HepG2 (cell line): ENCODE measurements at regions not wholly inside any gene's neighbourhood (a gene's known extent, or its start where the extent isn't known, plus 50 kb on each side); places are given as distances from the start of the nearest gene placed in this dataset.

Experiments used
- ATAC-seq: fragments of 200-7000 bp; cut with Tn5 transposase; 3 replicates; pipeline ENCODE4 v1.9.1; 2020; ENCODE audit warnings: mild to moderate bottlenecking, moderate library complexity
- BruUV-seq: library from RNA; stranded (reverse); fragments of 400-500 nt; replicated peaks from 2 replicates; lab custom pipeline; 2021; lab: Mats Ljungman, UMichigan
- CTCF ChIA-PET: fragments of 300-600 bp; formaldehyde crosslinking; extraction: SDS; loops from one replicate; lab custom pipeline; 2021; ENCODE audit warnings: low total read pairs, inconsistent platforms, low intra/inter-chr PET ratio; lab: Yijun Ruan, JAX
- POLR2A ChIA-PET: fragments of 350-600 bp; sonication (Branson Sonifier 250); formaldehyde crosslinking; loops from one replicate; lab custom pipeline; 2020; ENCODE audit warnings: antibody characterized with exemption, inconsistent platforms; lab: Yijun Ruan, JAX
- DNase-seq: peaks from one replicate; pipeline ENCODE4 v3.0.0-alpha.2; 2015; ENCODE audit warnings: low spot score
- FAIRE-seq: peaks from 3 replicates; lab custom pipeline; 2011; peaks lifted over from hg19 to GRCh38; lab: Jason Lieb, UNC
- H2AFZ ChIP-seq: one replicate; pipeline ENCODE4 v1.6.1; 2011; ENCODE audit warnings: low read length, inconsistent platforms
- H3K27ac ChIP-seq: fragments of 300-600 bp; 3 replicates; pipeline ENCODE4 v1.8.0; 2011; ENCODE audit warnings: mixed run types, mild to moderate bottlenecking, mixed read lengths, low read length, inconsistent platforms; ENCODE audit not compliant: insufficient read depth; ENCODE audit errors: extremely low read length
- H3K27me3 ChIP-seq, 2 experiments: fragments of 200-600 bp in 1 of 2; 2 replicates in 1 of 2; 3 replicates in 1 of 2; pipeline versions ENCODE4 v1.6.0 to v1.8.0; 2011; ENCODE audit warnings: low read length in 2 of 2, mild to moderate bottlenecking in 2 of 2, moderate library complexity in 2 of 2, inconsistent platforms in 1 of 2; ENCODE audit not compliant: insufficient read depth in 2 of 2, control insufficient read depth in 1 of 2
- H3K36me3 ChIP-seq, 2 experiments: fragments of 200-600 bp in 1 of 2; replicated peaks in 1 of 2; 2 replicates in 1 of 2; 3 replicates in 1 of 2; pipeline versions ENCODE4 v1.5.1 to v1.8.0; 2011; ENCODE audit warnings: low read length in 2 of 2, inconsistent platforms in 1 of 2; ENCODE audit not compliant: insufficient read depth in 2 of 2, control insufficient read depth in 1 of 2
- H3K4me1 ChIP-seq: 2 replicates; pipeline ENCODE4 v1.5.1; 2012; ENCODE audit warnings: low read length, inconsistent platforms; ENCODE audit not compliant: insufficient read depth
- H3K4me2 ChIP-seq: 2 replicates; pipeline ENCODE4 v1.6.0; 2011; ENCODE audit warnings: low read depth, low read length, inconsistent platforms
- H3K4me3 ChIP-seq, 3 experiments: fragments of 200-600 bp in 1 of 3; sonication (generic), shearing (Covaris generic) in 1 of 3; replicated peaks in 1 of 3; 2 replicates each; pipeline ENCODE4 v1.5.1; 2011 to 2016; ENCODE audit warnings: low read length in 3 of 3, inconsistent platforms in 2 of 3, low read depth in 2 of 3, mild to moderate bottlenecking in 2 of 3, control low read depth in 1 of 3, mixed read lengths in 1 of 3; ENCODE audit not compliant: insufficient read depth in 1 of 3
- H3K79me2 ChIP-seq: one replicate; pipeline ENCODE4 v1.6.1; 2011; ENCODE audit warnings: low read length, inconsistent platforms; ENCODE audit not compliant: insufficient read depth
- H3K9ac ChIP-seq: 2 replicates; pipeline ENCODE4 v1.6.0; 2011; ENCODE audit warnings: mild to moderate bottlenecking, low read depth, low read length, inconsistent platforms; ENCODE audit not compliant: insufficient read depth
- H3K9me3 ChIP-seq: 2 replicates; pipeline ENCODE4 v1.5.1; 2012; ENCODE audit warnings: mild to moderate bottlenecking, low read length
- H4K20me1 ChIP-seq: 2 replicates; pipeline ENCODE4 v1.6.0; 2011; ENCODE audit warnings: inconsistent platforms, mild to moderate bottlenecking, low read length, moderate library complexity; ENCODE audit not compliant: insufficient read depth
- ATF1 ChIP-seq: IDR thresholded peaks from 2 replicates; pipeline ENCODE4 v1.6.1; 2016; ENCODE audit warnings: mild to moderate bottlenecking, control low read depth
- CENPBD1 ChIP-seq: sonication (generic); formaldehyde crosslinking; IDR thresholded peaks from 2 replicates; pipeline ENCODE4 v1.8.0; 2022; ENCODE audit warnings: missing genetic modification reagents, low read depth, mild to moderate bottlenecking, borderline replicate concordance
- CREB3 ChIP-seq: sonication (generic); formaldehyde crosslinking; IDR thresholded peaks from 2 replicates; pipeline ENCODE4 v1.5.0; 2020; ENCODE audit warnings: missing genetic modification reagents
- GTF2F1 ChIP-seq: fragments of 150-350 bp; IDR thresholded peaks from 2 replicates; pipeline ENCODE4 v1.6.1; 2014; ENCODE audit warnings: low read length
- HHEX ChIP-seq: IDR thresholded peaks from 2 replicates; pipeline ENCODE4 v1.6.1; 2016; ENCODE audit warnings: control low read depth
- KLF13 ChIP-seq: sonication (generic); formaldehyde crosslinking; IDR thresholded peaks from 2 replicates; pipeline ENCODE4 v1.4.0; 2020; ENCODE audit warnings: mild to moderate bottlenecking, missing genetic modification reagents
- NBN ChIP-seq: fragments of 450-650 bp; conservative IDR thresholded peaks from 2 replicates; pipeline ENCODE4 v1.6.1; 2017
- SCMH1 ChIP-seq: sonication (generic); formaldehyde crosslinking; IDR thresholded peaks from 2 replicates; pipeline ENCODE4 v1.9.0; 2021; ENCODE audit warnings: missing genetic modification reagents, mild to moderate bottlenecking, borderline replicate concordance
- SRSF4 ChIP-seq: fragments of 200-400 bp; formaldehyde crosslinking; IDR thresholded peaks from one replicate; pipeline ENCODE4 v1.6.1; 2018; ENCODE audit warnings: mild to moderate bottlenecking, low read depth, low read length, moderate library complexity; ENCODE audit not compliant: poor library complexity, severe bottlenecking
- U2AF1 ChIP-seq: fragments of 200-400 bp; formaldehyde crosslinking; optimal IDR thresholded peaks from 2 replicates; pipeline ENCODE3; 2017; ENCODE audit warnings: mild to moderate bottlenecking, low read depth, low read length
- ZNF317 ChIP-seq: sonication (generic); formaldehyde crosslinking; IDR thresholded peaks from 2 replicates; pipeline ENCODE4 v1.5.0; 2020; ENCODE audit warnings: mild to moderate bottlenecking, missing genetic modification reagents
- ZNF432 ChIP-seq: sonication (generic); formaldehyde crosslinking; IDR thresholded peaks from 2 replicates; pipeline ENCODE4 v1.5.0; 2020; ENCODE audit warnings: missing genetic modification reagents, mild to moderate bottlenecking, borderline replicate concordance
- ZNF7 ChIP-seq: IDR thresholded peaks from 2 replicates; pipeline ENCODE4 v1.6.1; 2016; ENCODE audit warnings: missing biosample characterization, missing genetic modification reagents
- WGBS: methylation state at CpG from one replicate; pipeline ENCODE4 v1.1.6; 2017; ENCODE audit warnings: low lambda C conversion rate; 5-methylcytosine and 5-hydroxymethylcytosine counted together
- in situ Hi-C: cut with HindIII; loops from 2 replicates; pipeline ENCODE4 v1.10.0; 2017; ENCODE audit warnings: low pct_unique_long_range_greater_than_20kb; ENCODE audit not compliant: extremely low pct_ligation_motif_present
- intact Hi-C: fragments of 100-400 bp; cut with micrococcal nuclease; formaldehyde crosslinking; loops from one replicate; pipeline ENCODE4 v1.10.0; 2022; ENCODE audit not compliant: unreplicated experiment
- TF ChIP-seq, protein P1 (sequence below): IDR thresholded peaks from 2 replicates; pipeline ENCODE4 v1.4.0; 2020; ENCODE audit warnings: mild to moderate bottlenecking, missing genetic modification reagents

DNA sequence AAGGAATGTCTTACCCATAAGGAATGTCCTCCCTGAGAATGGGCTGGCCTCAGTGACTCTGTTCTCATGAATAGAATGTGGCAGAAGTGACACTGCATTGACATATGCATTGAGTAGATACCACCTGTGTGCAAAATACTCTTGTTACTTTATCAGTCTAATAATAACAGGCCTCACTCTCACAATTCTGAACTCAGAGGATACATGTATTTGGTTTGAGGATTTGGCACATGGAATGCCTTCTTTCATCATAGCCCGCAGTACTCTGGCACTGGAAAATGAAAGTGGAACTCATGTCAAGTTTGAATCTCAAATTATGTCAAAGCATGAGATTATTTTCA, 52.9 kb upstream of the PLCB4 start (continued):
- TF ChIP-seq CREB3 (CRISPR knock-in tag) (no peak), ATF1 (CRISPR knock-in tag) (no peak), CENPBD1 (CRISPR knock-in tag) (no peak)
- TF ChIP-seq, protein P1, sequence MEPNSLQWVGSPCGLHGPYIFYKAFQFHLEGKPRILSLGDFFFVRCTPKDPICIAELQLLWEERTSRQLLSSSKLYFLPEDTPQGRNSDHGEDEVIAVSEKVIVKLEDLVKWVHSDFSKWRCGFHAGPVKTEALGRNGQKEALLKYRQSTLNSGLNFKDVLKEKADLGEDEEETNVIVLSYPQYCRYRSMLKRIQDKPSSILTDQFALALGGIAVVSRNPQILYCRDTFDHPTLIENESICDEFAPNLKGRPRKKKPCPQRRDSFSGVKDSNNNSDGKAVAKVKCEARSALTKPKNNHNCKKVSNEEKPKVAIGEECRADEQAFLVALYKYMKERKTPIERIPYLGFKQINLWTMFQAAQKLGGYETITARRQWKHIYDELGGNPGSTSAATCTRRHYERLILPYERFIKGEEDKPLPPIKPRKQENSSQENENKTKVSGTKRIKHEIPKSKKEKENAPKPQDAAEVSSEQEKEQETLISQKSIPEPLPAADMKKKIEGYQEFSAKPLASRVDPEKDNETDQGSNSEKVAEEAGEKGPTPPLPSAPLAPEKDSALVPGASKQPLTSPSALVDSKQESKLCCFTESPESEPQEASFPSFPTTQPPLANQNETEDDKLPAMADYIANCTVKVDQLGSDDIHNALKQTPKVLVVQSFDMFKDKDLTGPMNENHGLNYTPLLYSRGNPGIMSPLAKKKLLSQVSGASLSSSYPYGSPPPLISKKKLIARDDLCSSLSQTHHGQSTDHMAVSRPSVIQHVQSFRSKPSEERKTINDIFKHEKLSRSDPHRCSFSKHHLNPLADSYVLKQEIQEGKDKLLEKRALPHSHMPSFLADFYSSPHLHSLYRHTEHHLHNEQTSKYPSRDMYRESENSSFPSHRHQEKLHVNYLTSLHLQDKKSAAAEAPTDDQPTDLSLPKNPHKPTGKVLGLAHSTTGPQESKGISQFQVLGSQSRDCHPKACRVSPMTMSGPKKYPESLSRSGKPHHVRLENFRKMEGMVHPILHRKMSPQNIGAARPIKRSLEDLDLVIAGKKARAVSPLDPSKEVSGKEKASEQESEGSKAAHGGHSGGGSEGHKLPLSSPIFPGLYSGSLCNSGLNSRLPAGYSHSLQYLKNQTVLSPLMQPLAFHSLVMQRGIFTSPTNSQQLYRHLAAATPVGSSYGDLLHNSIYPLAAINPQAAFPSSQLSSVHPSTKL (CRISPR knock-in tag), result no peak

DNA sequence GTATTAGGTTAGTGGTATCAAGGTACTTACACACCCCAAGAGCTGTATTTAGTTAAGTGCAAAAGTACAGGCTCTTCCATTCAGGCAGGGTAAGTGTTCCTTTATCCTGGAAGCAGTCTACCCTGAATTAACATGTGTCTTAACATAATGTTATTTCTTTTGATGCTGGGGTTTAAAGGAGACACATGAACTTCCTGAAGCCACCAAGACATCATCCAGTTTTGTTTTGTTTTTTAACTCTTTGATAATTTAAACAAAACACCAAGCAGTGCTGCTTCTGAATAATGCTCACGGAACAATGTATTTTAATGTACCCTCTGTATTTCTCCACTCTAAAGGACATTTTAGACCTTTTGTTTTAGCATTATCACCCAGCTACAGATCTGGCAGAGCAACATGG, 50.5 kb upstream of the PLCB4 start:
- WGBS, result 29% methylated on average over 1 of the region's 1 CpG
- no peak overlapping the region for H2AFZ ChIP-seq
- H4K20me1 ChIP-seq, result no peaks in the 10 kb centered on the region
- no peak for DNase-seq
- no peak overlapping the region for H3K4me3 ChIP-seq
- H3K27me3 ChIP-seq, result no peaks in the 10 kb centered on the region; a peak in 1 of 5 replicates
- H3K4me2 ChIP-seq, result no peak overlapping the region
- intact Hi-C loops, result no loop called here
- no TSS peak for BruUV-seq
- no peak overlapping the region for H3K27ac ChIP-seq
- CTCF ChIA-PET, result no interaction called here
- ATAC-seq, result no peak
- no peaks in the 10 kb centered on the region for H3K36me3 ChIP-seq
- H3K79me2 ChIP-seq, result no peaks in the 10 kb centered on the region
- TF ChIP-seq ZNF317 (CRISPR knock-in tag) (no peak), HHEX (CRISPR knock-in tag) (no peak), GTF2F1 (no peak), ZNF432 (CRISPR knock-in tag) (no peak), ZNF7 (CRISPR knock-in tag) (no peak), U2AF1 (no peak), KLF13 (CRISPR knock-in tag) (no peak), NBN (no peak), SCMH1 (CRISPR knock-in tag) (no peak), SRSF4 (no peak)
- no peak for FAIRE-seq
- H3K9ac ChIP-seq, result no peak overlapping the region
- in situ Hi-C loops, result no loop called here
- no peaks in the 10 kb centered on the region for H3K4me1 ChIP-seq
- H3K9me3 ChIP-seq, result no peaks in the 10 kb centered on the region
- POLR2A ChIA-PET, result no interaction called here
